Fibroblast of skin of abdomen (primary cell): ENCODE measurements at regions not wholly inside any gene's neighbourhood (a gene's known extent, or its start where the extent isn't known, plus 50 kb on each side); places are given as distances from the start of the nearest gene placed in this dataset.

ENCODE experiments used
- DNase-seq: peaks from one replicate; pipeline ENCODE4 v3.0.0-alpha.2; 2013

- no peak for DNase-seq
Measured at GRCh38 chr4:35189988-35190613, 1054.2 kb downstream of the ARAP2 start.

GRCh38 chr4:35201403-35201802 lies 1042.9 kb downstream of the ARAP2 start:
- no peak for DNase-seq

GRCh38 chr4:35216636-35217035 lies 1027.7 kb downstream of the ARAP2 start:
- DNase-seq: no peak

- DNase-seq: no peak
Measured at GRCh38 chr4:35217331-35217730, 1027.0 kb downstream of the ARAP2 start.

- no peak for DNase-seq
Measured at GRCh38 chr4:35228313-35228712, 1016.0 kb downstream of the ARAP2 start.

GRCh38 chr4:35229021-35229420 lies 1015.3 kb downstream of the ARAP2 start:
- no peak for DNase-seq

- DNase-seq: no peak
Measured at GRCh38 chr4:35237924-35238323, 1006.4 kb downstream of the ARAP2 start.

- DNase-seq: no peak
Measured at GRCh38 chr4:35238793-35239192, 1005.5 kb downstream of the ARAP2 start.

GRCh38 chr4:35246493-35246892 lies 997.8 kb downstream of the ARAP2 start:
- no peak for DNase-seq

GRCh38 chr4:35247047-35247446 lies 997.3 kb downstream of the ARAP2 start:
- DNase-seq: no peak

- DNase-seq: no peak
Measured at GRCh38 chr4:35250331-35250730, 994.0 kb downstream of the ARAP2 start.

GRCh38 chr4:35250761-35251160 lies 993.6 kb downstream of the ARAP2 start:
- peak; percentile 5 for DNase-seq

GRCh38 chr4:35252071-35252470 lies 992.2 kb downstream of the ARAP2 start:
- no peak for DNase-seq

GRCh38 chr4:35252866-35253265 lies 991.4 kb downstream of the ARAP2 start:
- DNase-seq: no peak

GRCh38 chr4:35253331-35253730 lies 991.0 kb downstream of the ARAP2 start:
- DNase-seq: no peak

GRCh38 chr4:35286434-35286833 lies 957.9 kb downstream of the ARAP2 start:
- DNase-seq: no peak

GRCh38 chr4:35300996-35301774 lies 943.1 kb downstream of the ARAP2 start:
- DNase-seq: no peak

GRCh38 chr4:35315419-35315818 lies 928.9 kb downstream of the ARAP2 start:
- no peak for DNase-seq

GRCh38 chr4:35325908-35326453 lies 918.3 kb downstream of the ARAP2 start:
- DNase-seq: no peak

- DNase-seq: no peak
Measured at GRCh38 chr4:35342833-35343232, 901.5 kb downstream of the ARAP2 start.

GRCh38 chr4:35347276-35347675 lies 897.0 kb downstream of the ARAP2 start:
- no peak for DNase-seq

- no peak for DNase-seq
Measured at GRCh38 chr4:35358001-35358584, 886.2 kb downstream of the ARAP2 start.

- DNase-seq: no peak
Measured at GRCh38 chr4:35364321-35364870, 879.9 kb downstream of the ARAP2 start.
